ENCODE measurements at regions not wholly inside any gene's neighbourhood (a gene's known extent, or its start where the extent isn't known, plus 50 kb on each side); places are given as distances from the start of the nearest gene placed in this dataset.

DNA sequence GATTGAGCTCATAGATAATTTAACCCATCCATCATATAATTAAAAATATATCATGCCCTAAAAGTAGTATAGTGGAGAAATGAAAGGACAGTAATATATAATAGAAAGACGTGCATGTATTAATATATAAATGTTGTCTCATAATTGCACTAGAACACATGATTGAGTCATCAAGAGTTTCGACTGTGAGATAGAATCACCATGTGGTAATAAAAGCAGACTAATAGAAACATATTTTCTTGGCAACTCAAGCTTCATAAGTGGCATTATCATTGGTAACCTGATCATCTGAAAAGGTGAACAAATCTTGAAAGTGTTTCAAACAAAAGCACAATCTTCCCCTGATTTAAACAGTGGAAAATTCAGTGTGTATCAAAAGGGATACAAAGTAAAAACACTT is 188.8 kb downstream of the CYRIA start:
- TF ChIP-seq POLR2A (IDR thresholded peaks at IDR 0.05): no peak
- TF ChIP-seq, protein P1, sequence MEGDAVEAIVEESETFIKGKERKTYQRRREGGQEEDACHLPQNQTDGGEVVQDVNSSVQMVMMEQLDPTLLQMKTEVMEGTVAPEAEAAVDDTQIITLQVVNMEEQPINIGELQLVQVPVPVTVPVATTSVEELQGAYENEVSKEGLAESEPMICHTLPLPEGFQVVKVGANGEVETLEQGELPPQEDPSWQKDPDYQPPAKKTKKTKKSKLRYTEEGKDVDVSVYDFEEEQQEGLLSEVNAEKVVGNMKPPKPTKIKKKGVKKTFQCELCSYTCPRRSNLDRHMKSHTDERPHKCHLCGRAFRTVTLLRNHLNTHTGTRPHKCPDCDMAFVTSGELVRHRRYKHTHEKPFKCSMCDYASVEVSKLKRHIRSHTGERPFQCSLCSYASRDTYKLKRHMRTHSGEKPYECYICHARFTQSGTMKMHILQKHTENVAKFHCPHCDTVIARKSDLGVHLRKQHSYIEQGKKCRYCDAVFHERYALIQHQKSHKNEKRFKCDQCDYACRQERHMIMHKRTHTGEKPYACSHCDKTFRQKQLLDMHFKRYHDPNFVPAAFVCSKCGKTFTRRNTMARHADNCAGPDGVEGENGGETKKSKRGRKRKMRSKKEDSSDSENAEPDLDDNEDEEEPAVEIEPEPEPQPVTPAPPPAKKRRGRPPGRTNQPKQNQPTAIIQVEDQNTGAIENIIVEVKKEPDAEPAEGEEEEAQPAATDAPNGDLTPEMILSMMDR (IDR thresholded peaks at IDR 0.05 in 8 of 11, conservative IDR thresholded peaks at IDR 0.05 in 3 of 11): no peak
- TF ChIP-seq POLR2AphosphoS5 (IDR thresholded peaks at IDR 0.05): no peak
